GM18868 (cell line): ENCODE measurements at regions not wholly inside any gene's neighbourhood (a gene's known extent, or its start where the extent isn't known, plus 50 kb on each side); places are given as distances from the start of the nearest gene placed in this dataset.
"Not testable (repeated sequence)": the region's sequence is repeated elsewhere in the genome, so short reads cannot be mapped to it uniquely, and the experiment has no call there.

Source experiments
- ATAC-seq: cut with Tn5 transposase; IDR thresholded peaks from one replicate; pipeline ENCODE4 v1.9.1; 2021; ENCODE audit warnings: mild to moderate bottlenecking, moderate library complexity; ENCODE audit not compliant: unreplicated experiment

DNA sequence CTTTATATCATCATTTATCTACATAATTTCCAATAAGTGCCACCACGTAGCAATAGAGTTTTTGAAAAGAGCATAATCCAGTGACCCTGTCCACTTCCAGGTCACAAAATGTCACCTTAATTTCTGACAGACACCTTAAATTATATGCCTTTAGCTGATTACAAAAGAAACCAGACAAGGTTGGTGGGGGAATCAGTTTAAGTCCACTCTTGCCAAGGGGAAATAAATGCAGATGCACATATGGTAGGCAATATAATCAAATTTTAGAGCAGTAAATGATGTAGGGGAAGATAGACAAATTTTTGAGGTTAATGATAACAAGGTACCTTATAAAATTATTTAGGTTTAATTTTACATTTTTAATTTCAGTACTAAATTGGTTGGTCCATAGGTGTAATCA is 253.5 kb downstream of the ZIC1 start:
- no peak for ATAC-seq

- ATAC-seq, result no peak
Observed at GRCh38 chr3:147669077-147669476, 259.9 kb downstream of the ZIC1 start.

DNA sequence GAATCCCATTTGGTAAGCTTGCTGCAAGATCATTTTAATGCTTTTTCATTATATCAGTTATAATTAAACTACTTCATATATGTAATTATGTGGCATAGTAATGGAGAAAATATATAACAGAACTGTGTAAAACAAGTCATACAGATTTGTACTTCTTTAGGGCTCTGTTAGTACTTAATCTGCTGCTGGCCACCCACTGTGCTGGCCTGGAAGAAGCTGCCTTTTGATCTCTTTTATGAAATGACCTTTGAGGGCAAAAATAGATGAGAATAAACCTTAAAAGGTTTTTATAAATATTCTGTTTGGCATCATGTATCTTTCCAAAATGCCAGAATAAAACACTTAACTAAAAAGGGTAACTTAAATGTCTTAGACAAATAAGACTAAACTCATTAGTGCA is 262.9 kb downstream of the ZIC1 start:
- ATAC-seq, result no peak

GRCh38 chr3:147672436-147672835 is 263.3 kb downstream of the ZIC1 start:
- no peak for ATAC-seq

DNA sequence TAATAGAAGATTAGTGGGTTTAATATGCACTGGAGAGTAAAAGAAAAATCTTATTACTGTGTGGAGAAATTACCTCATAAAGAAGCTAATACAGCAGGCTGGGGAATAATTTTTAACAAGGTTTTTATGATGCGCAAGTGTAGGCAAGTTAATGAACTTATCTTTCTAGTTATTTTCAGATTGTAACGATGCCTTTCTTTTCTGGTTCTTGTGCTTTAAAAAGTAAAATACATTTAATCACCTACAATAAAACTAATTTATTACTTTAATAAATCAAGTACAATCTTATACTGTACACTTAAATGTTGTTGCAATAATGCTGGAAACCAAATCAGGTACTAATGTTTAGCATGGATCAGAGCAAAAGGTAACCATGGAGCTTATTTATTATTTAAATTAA is 266.6 kb downstream of the ZIC1 start:
- no peak for ATAC-seq

DNA sequence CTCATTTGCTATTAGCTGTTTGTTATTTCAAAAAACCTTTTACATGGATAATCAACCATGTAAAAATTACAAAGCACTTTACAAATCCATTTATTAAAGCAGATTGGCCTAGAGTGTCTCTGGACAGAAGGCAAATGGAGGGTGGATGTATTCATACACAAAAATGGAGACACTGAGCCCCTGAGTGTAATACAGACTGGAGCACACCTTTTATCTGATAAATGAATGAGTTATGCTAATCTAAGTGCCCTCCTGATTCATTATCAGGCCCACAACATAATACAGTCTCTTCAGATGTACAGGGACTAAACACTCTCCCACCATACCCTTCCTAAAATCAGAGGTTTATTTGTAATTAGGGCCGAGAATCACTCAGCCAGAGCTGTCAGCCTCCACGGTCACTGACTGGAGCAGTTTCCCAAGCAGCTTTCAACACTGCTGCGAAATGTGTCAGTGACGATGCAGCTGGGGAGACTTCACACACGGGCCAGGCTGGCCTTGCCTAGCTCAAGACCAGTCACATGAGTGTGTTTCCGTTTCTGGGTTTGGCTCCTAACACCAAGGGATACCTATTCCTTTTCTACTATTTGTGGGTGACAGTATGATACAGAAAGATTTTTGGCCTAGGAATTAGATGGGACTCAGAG is 271.8 kb downstream of the ZIC1 start:
- no peak for ATAC-seq

GRCh38 chr3:147688868-147689267 is 279.7 kb downstream of the ZIC1 start:
- ATAC-seq, result no peak

- no peak for ATAC-seq
Observed at GRCh38 chr3:147699175-147699838, 290.1 kb downstream of the ZIC1 start.

DNA sequence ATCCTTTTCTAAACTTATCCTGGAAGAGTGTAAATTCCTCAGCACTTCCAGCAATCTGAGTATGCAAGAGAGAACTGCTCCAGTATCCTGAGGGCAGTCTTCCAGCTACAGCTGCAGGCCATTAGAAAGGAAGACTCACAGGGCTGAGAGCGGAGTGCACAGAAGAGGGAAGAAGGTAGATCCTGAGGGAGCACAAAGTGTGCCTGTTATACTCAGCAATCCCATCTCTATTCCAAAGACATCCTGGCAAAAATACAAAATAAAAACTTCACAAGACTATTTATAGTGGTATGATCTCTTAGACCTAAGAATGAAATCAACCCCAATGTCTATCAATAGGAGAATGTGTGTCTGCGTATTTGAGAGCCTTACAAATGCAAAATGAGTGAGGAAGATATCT is 292.0 kb downstream of the ZIC1 start:
- ATAC-seq, result no peak

GRCh38 chr3:147702509-147702908 is 293.3 kb downstream of the ZIC1 start:
- ATAC-seq, result no peak

DNA sequence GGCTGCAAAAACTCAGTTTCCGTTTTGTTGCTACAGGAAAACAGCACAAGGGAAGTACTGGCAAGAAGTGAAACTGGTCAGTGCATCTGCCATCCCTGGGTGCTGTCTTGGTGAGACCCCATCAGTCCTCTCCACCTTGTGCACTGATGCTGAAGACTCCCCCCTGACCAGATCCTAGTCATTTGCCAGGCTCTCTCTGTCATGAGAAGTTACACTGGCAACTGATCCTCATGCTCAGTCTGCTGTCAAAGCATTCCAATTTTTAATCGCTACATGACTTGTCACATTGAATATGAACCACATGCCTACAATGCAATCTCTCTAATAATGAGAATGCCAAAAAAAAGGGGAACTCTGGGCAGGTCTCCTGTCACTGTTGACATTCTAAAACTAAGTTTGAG is 296.5 kb downstream of the ZIC1 start:
- ATAC-seq, result no peak

- not testable (repeated sequence) for ATAC-seq
Observed at GRCh38 chr3:147710753-147711152, 301.6 kb downstream of the ZIC1 start.

DNA sequence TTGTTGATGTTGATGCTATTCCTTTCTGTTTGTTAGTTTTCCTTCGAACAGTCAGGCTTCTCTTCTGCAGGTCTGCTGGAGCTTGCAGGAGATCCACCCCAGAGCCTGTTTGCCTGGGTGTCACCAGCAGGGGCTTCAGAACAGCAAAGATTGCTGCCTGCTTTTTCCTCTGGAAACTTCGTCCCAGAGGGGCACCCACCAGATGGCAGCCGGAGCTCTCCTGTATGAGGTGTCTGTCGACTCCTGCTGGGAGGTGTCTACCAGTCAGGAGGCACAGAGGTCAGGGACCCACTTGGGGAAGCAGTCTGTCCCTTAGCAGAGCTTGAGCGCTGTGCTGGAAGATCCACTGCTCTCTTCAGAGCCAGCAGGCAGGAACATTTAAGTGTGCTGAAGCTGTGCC is 303.2 kb downstream of the ZIC1 start:
- ATAC-seq, result no peak

DNA sequence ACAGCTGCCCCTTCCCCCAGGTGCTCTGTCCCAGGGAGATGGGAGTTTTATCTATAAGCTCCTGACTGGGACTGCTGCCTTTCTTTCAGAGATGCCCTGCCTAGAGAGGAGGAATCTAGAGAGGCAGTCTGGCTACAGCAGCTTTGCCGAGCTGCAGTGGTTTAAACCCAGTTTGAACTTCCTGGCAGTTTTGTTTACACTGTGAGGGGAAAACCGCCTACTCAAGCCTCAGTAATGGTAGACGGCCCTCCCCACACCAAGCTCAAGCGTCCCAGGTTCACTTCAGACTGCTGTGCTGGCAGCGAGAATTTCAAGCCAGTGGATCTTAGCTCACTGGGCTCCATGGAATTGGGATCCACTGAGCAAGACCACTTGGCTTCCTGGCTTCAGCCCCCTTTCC is 303.6 kb downstream of the ZIC1 start:
- ATAC-seq, result peak; percentile 92

DNA sequence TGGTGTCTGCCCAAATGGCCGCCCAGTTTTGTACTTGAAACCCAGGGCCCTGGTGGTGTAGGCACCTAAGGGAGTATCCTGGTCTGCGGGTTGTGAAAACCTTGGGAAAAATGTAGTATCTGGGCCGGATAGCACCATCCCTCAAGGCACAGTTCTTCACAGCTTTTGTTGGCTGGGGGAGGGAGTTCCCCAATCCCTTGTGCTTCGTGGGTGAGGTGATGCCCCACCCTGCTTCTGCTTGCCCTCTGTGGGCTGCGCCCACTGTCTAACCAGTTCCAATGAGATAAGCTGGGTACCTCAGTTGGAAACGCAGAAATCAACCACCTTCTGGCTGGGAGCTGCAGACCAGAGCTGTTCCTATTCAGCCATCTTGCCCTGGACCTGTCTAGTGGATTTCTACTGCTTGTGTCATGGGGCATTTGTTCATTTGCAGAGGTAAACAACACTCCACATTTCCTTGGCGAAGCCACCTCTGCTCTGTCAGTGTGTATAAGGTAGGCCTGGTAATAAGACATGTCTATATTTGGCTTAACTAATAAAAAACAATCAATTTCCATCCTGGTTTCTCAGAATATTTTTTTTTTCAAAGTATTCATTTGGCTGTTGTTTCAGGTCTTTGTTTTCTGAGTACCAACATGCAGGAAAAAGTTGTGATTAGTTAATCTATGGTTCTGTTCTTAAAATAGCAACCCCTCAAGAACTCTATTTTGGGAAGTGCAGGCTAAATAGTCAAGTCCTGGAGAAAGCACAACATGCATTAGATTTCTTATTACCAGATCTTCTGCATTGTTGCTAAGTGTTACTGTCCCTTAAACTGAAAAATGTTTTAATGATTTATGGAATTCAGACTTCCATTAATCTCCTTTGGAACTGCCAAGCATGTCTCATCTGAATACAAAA is 304.3 kb downstream of the ZIC1 start:
- ATAC-seq, result peak; percentile 38

DNA sequence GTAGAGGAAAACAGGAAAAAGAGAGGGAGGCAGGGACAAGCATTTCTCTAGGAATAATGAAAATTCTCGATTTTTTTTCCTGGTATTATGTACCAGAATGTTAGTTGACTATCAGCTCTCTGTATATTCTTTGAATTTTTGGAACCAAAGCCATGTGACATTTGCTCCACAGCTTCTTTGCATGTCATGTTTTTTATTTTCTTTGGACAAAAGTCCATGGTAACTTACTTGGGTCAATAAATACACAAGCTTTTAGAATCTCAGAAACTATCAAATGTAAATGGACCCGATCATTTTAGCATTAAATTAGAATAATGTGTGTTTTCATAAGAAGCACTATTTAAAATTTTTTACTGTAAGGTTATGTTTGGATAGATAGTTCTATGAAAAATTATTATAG is 320.5 kb downstream of the ZIC1 start:
- ATAC-seq, result no peak

- ATAC-seq, result no peak
Observed at GRCh38 chr3:147730284-147730683, 321.1 kb downstream of the ZIC1 start.

DNA sequence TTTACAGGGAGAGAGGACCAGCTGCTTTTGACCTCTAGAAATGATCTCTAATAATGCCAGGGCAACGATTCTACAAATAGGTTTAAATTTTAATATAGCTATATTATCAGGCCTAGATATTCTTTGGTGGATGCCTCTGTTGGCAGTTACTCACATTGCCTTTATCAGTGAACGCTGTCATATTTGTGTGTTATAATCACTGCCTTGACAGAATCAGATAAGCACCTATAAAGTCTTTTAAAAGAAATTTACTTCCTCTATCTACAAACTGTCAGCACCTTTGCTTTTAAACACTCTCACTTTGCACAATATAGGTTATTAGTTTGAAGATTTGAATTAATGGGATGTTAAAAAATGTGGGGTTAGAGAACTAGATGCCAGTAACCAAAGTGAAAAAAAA is 324.1 kb downstream of the ZIC1 start:
- no peak for ATAC-seq

DNA sequence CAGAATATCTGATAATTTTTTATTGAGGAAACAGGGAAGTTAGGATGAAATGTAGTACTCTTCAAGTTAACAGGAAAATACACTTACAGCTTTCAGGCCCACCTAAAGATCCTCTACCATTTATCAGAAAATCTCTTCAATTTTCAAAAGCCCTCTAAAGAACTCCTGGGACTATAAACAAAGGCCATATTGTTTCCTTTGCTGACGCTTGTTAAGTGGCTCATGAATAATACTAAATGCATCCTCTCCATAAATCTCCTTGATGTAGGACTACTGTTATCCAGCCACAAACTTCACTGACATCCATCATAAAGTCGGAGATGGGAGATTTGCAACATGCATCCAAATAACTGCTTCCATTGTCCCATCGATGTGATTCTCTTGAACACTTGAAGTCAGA is 326.5 kb downstream of the ZIC1 start:
- no peak for ATAC-seq

DNA sequence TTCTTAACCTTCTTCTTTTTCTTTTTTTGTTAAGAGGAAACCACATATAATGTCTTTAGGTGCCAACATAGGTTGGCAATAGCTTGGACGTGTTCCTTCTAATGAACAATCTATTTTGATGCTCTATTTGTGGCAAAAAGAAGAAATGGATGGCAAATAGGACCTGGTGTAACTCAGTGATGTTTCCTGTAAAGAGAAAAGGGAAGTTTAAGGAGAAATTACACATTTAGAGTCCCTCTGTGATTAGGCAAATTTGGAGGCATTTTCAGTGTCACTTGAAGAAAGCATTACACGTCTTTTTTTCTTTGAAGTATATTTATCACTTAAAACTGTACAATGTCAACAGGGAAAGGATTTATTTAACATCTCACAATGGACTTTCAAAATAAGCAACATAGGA is 327.1 kb downstream of the ZIC1 start:
- no peak for ATAC-seq

DNA sequence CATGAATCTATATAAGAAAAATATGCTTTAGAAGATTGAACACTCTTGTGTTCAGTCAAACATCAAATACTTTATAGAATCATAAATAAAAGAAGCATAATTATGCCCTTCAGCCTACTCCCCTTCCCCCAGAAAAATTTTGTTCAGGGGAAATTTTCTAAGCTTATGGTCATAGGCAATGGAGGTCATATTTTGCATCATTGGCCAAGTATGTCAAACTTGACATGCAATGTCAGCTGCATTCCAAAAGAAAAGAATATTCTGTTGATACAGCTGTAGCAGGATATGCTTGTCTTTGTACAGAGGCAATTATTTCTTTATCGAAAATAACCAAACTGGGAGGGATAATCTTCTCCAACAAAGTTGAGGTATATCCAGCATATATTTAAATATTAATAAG is 328.2 kb downstream of the ZIC1 start:
- ATAC-seq, result no peak

GRCh38 chr3:147740928-147741327 is 331.8 kb downstream of the ZIC1 start:
- ATAC-seq, result no peak
